GM12878 (cell line): ENCODE measurements at regions not wholly inside any gene's neighbourhood (a gene's known extent, or its start where the extent isn't known, plus 50 kb on each side); places are given as distances from the start of the nearest gene placed in this dataset.

Source experiments
- ATAC-seq: fragments of 200-7000 bp; cut with Tn5 transposase; 3 replicates; pipeline ENCODE4 v1.9.1; 2020; ENCODE audit warnings: mild to moderate bottlenecking, moderate library complexity
- BruUV-seq: library from RNA; stranded (reverse); fragments of 400-500 nt; replicated peaks from 2 replicates; lab custom pipeline; 2021; lab: Mats Ljungman, UMichigan
- CTCF ChIA-PET: fragments of 300-600 bp; sonication (Branson Sonifier 250); formaldehyde crosslinking; extraction: SDS; loops from one replicate; lab custom pipeline; 2021; ENCODE audit warnings: inconsistent platforms; lab: Yijun Ruan, JAX
- POLR2A ChIA-PET: fragments of 350-600 bp; formaldehyde crosslinking; extraction: SDS; loops from one replicate; lab custom pipeline; 2021; ENCODE audit warnings: inconsistent platforms; lab: Charles Lee
- RAD21 ChIA-PET: fragments of 300-600 bp; sonication (Branson Sonifier 250); formaldehyde crosslinking; loops from one replicate; lab custom pipeline; 2023; ENCODE audit warnings: antibody characterized with exemption; ENCODE audit not compliant: unreplicated experiment; lab: Charles Lee
- SMC1A ChIA-PET: fragments of 300-600 bp; sonication (Branson Sonifier 250); formaldehyde crosslinking; loops from one replicate; lab custom pipeline; 2023; ENCODE audit not compliant: unreplicated experiment, uncharacterized antibody; lab: Charles Lee
- DNase-seq: peaks from one replicate; pipeline ENCODE4 v3.0.0-alpha.2; 2011; ENCODE audit warnings: low read depth, low spot score
- FAIRE-seq: peaks from 3 replicates; lab custom pipeline; 2011; peaks lifted over from hg19 to GRCh38; lab: Jason Lieb, UNC
- H2AFZ ChIP-seq: 2 replicates; pipeline ENCODE4 v1.6.0; 2011; ENCODE audit warnings: low read depth, low read length, control low read depth; ENCODE audit not compliant: control insufficient read depth
- H3K27ac ChIP-seq: 2 replicates; pipeline ENCODE4 v1.5.1; 2011; ENCODE audit warnings: control low read depth; ENCODE audit not compliant: control insufficient read depth, insufficient read depth
- H3K27me3 ChIP-seq, 2 experiments: replicated peaks in 1 of 2; 2 replicates each; pipeline versions ENCODE4 v1.6.0 to v1.6.1; 2011; ENCODE audit warnings: low read length in 1 of 2; ENCODE audit not compliant: control insufficient read depth in 2 of 2, insufficient read depth in 2 of 2
- H3K36me3 ChIP-seq, 2 experiments: 2 replicates each; pipeline ENCODE4 v1.5.1; 2011; ENCODE audit warnings: low read length in 1 of 2; ENCODE audit not compliant: control insufficient read depth in 2 of 2, insufficient read depth in 2 of 2
- H3K4me1 ChIP-seq: 2 replicates; pipeline ENCODE4 v1.6.1; 2011; ENCODE audit warnings: mild to moderate bottlenecking, low read length, moderate library complexity, mixed read lengths; ENCODE audit not compliant: control insufficient read depth, insufficient read depth
- H3K4me2 ChIP-seq: 2 replicates; pipeline ENCODE4 v1.6.0; 2011; ENCODE audit warnings: control low read depth; ENCODE audit not compliant: control insufficient read depth, insufficient read depth
- H3K4me3 ChIP-seq: fragments of 200-600 bp; sonication (generic); 2 replicates; pipeline ENCODE4 v1.5.1; 2016
- H3K79me2 ChIP-seq: 2 replicates; pipeline ENCODE4 v1.6.0; 2011; ENCODE audit warnings: low read length; ENCODE audit not compliant: control insufficient read depth, insufficient read depth
- H3K9ac ChIP-seq: 2 replicates; pipeline ENCODE4 v1.8.0; 2011; ENCODE audit warnings: low read length, control low read depth, mixed read lengths; ENCODE audit not compliant: control insufficient read depth, insufficient read depth
- H3K9me3 ChIP-seq: replicated peaks from 3 replicates; pipeline ENCODE4 v1.5.1; 2011; ENCODE audit warnings: mild to moderate bottlenecking, low read length; ENCODE audit not compliant: control insufficient read depth, insufficient read depth
- H4K20me1 ChIP-seq: 2 replicates; pipeline ENCODE4 v1.6.0; 2011; ENCODE audit not compliant: control insufficient read depth, insufficient read depth
- CBX5 ChIP-seq: sonication (generic); IDR thresholded peaks from 2 replicates; pipeline ENCODE4 v1.6.1; 2016; ENCODE audit warnings: low read depth, moderate library complexity, mild to moderate bottlenecking, inconsistent platforms
- KDM1A ChIP-seq: fragments of 200-600 bp; sonication (generic); IDR thresholded peaks from 2 replicates; pipeline ENCODE4 v1.6.1; 2016; ENCODE audit warnings: borderline replicate concordance
- PML ChIP-seq: IDR thresholded peaks from 2 replicates; pipeline ENCODE4 v1.6.1; 2012; ENCODE audit warnings: low read length, inconsistent platforms
- POLR2A ChIP-seq: IDR thresholded peaks from 2 replicates; pipeline ENCODE4 v1.6.1; 2011; ENCODE audit warnings: low read depth, mild to moderate bottlenecking, low read length
- SMAD1 ChIP-seq: fragments of 450-650 bp; IDR thresholded peaks from 2 replicates; pipeline ENCODE4 v1.6.1; 2018; ENCODE audit warnings: mild to moderate bottlenecking, low read depth; ENCODE audit not compliant: partially characterized antibody
- TCF12 ChIP-seq: IDR thresholded peaks from 2 replicates; pipeline ENCODE4 v1.6.1; 2011; ENCODE audit warnings: low read depth, mild to moderate bottlenecking, low read length
- TCF3 ChIP-seq: IDR thresholded peaks from 2 replicates; pipeline ENCODE4 v1.6.1; 2012; ENCODE audit warnings: low read depth, mild to moderate bottlenecking, low read length, borderline replicate concordance; ENCODE audit not compliant: insufficient read depth
- ZZZ3 ChIP-seq: IDR thresholded peaks from 2 replicates; pipeline ENCODE4 v1.6.1; 2011; ENCODE audit warnings: low read depth; ENCODE audit not compliant: control insufficient read depth, insufficient read length
- WGBS: methylation state at CpG from one replicate; pipeline ENCODE4 v1.1.6; 2016; ENCODE audit warnings: low lambda C conversion rate; ENCODE audit not compliant: insufficient replicate concordance, insufficient coverage; ENCODE audit errors: missing lambda C conversion rate; 5-methylcytosine and 5-hydroxymethylcytosine counted together
- in situ Hi-C: fragments of 300-500 bp; cut with MboI; formaldehyde crosslinking; loops from 9 replicates; pipeline ENCODE4 v1.14.3; 2018; ENCODE audit warnings: mixed read lengths
- intact Hi-C: fragments of 100-400 bp; cut with micrococcal nuclease; formaldehyde crosslinking; loops from one replicate; pipeline ENCODE4 v1.14.2; 2022; ENCODE audit not compliant: unreplicated experiment
- TF ChIP-seq, protein P1 (sequence below): fragments of 450-650 bp; conservative IDR thresholded peaks from 2 replicates; pipeline ENCODE4 v1.6.1; 2017; ENCODE audit warnings: mild to moderate bottlenecking, moderate library complexity

DNA sequence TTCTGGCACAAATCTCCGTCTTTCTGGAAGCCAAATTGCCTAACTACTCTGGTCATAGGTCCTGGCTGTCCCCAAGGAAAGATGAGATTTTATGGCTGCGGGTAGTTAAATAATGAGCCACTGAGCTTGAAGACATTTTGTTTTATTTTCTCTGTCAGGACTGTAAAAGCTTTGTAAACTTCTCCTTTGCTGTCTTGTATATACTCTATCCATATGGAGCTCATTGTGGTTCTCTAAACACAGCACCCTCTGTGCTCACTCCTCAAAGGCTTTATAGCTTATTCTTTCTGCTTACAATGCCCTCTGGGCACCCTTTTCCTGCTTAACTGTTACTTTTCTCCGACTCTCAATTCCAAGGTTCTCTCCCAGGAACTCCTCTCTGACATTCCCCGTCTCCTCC lies 209.1 kb downstream of the CMPK2 start:
- intact Hi-C loops: no loop called here
- RAD21 ChIA-PET: no interaction called here
- POLR2A ChIA-PET: no interaction called here
- H3K4me3 ChIP-seq: no peak overlapping the region
- DNase-seq (no peak), ATAC-seq (no peak), FAIRE-seq (no peak)
- no TSS peak for BruUV-seq
- H3K9me3 ChIP-seq: no peaks in the 10 kb centered on the region
- in situ Hi-C loops: no loop called here
- H2AFZ ChIP-seq: no peak overlapping the region
- no peak for TF ChIP-seq SMAD1
- TF ChIP-seq TCF12: no peak
- TF ChIP-seq, protein P1, sequence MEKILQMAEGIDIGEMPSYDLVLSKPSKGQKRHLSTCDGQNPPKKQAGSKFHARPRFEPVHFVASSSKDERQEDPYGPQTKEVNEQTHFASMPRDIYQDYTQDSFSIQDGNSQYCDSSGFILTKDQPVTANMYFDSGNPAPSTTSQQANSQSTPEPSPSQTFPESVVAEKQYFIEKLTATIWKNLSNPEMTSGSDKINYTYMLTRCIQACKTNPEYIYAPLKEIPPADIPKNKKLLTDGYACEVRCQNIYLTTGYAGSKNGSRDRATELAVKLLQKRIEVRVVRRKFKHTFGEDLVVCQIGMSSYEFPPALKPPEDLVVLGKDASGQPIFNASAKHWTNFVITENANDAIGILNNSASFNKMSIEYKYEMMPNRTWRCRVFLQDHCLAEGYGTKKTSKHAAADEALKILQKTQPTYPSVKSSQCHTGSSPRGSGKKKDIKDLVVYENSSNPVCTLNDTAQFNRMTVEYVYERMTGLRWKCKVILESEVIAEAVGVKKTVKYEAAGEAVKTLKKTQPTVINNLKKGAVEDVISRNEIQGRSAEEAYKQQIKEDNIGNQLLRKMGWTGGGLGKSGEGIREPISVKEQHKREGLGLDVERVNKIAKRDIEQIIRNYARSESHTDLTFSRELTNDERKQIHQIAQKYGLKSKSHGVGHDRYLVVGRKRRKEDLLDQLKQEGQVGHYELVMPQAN: no peak
- TF ChIP-seq ZZZ3: no peak
- TF ChIP-seq KDM1A: no peak
- TF ChIP-seq CBX5: no peak
- TF ChIP-seq TCF3: no peak
- no peak for TF ChIP-seq POLR2A
- TF ChIP-seq PML: no peak
- no peaks in the 10 kb centered on the region for H4K20me1 ChIP-seq
- no peaks in the 10 kb centered on the region for H3K79me2 ChIP-seq
- H3K9ac ChIP-seq: no peak overlapping the region
- no peaks in the 10 kb centered on the region for H3K27me3 ChIP-seq
- 7% methylated on average over 4 of the region's 4 CpGs for WGBS
- H3K4me2 ChIP-seq: no peak overlapping the region
- H3K27ac ChIP-seq: no peak overlapping the region
- no peaks in the 10 kb centered on the region for H3K36me3 ChIP-seq
- SMC1A ChIA-PET: interaction anchor here (1.2 to 1.9 kb wide), 3 partner anchors 11 to 91 kb away, joined by 3 to 7 read pairs (median 5); no protein-coding TSS in a partner anchor
- CTCF ChIA-PET: no interaction called here
- H3K4me1 ChIP-seq: no peaks in the 10 kb centered on the region
